Adrenal gland (tissue), 9 donors: ENCODE measurements at regions not wholly inside any gene's neighbourhood (a gene's known extent, or its start where the extent isn't known, plus 50 kb on each side); places are given as distances from the start of the nearest gene placed in this dataset.

Experiments
- DNase-seq, 7 donors: peaks; one replicate each; pipeline ENCODE4 v3.0.0-alpha.2; 2019 to 2020
- H3K27ac ChIP-seq, 5 donors: fragments of 200-600 bp; sonication (generic) in 4 of 5; 1 replicate in 3 of 5; 2 replicates in 2 of 5; pipeline versions ENCODE4 v1.5.1 to v1.8.0; 2016 to 2020; ENCODE audit warnings: mild to moderate bottlenecking in 1 of 5
- H3K27me3 ChIP-seq: fragments of 200-600 bp; 2 replicates; pipeline ENCODE4 v1.8.0; 2021
- H3K36me3 ChIP-seq, 2 donors: fragments of 200-600 bp; replicated peaks in 1 of 2; 1 replicate in 1 of 2; 2 replicates in 1 of 2; pipeline versions ENCODE4 v1.5.1 to v1.8.0; 2018 to 2022
- H3K4me1 ChIP-seq, 2 donors: fragments of 200-600 bp; replicated peaks in 1 of 2; 1 replicate in 1 of 2; 2 replicates in 1 of 2; pipeline versions ENCODE4 v1.5.1 to v1.8.0; 2018 to 2021
- H3K4me3 ChIP-seq, 4 donors: fragments of 200-600 bp; sonication (generic) in 3 of 4; one replicate each; pipeline ENCODE4 v1.5.1; 2016 to 2018
- H3K9me3 ChIP-seq, 3 donors: fragments of 200-600 bp; sonication (generic) in 1 of 3; replicated peaks in 1 of 3; 1 replicate in 2 of 3; 2 replicates in 1 of 3; pipeline versions ENCODE4 v1.5.1 to v1.8.0; 2016 to 2021
- CTCF ChIP-seq, 6 experiments: fragments of 450-650 bp in 4 of 6; fragments of 200-600 bp in 2 of 6; sonication (generic) in 1 of 6; IDR thresholded peaks; 1 replicate in 5 of 6; 2 replicates in 1 of 6; pipeline versions ENCODE4 v1.5.1 to v1.8.0; 2016 to 2021; ENCODE audit warnings: antibody characterized with exemption in 6 of 6, mild to moderate bottlenecking in 2 of 6, moderate library complexity in 1 of 6
- POLR2A ChIP-seq, 2 donors: fragments of 450-650 bp; IDR thresholded peaks; one replicate each; pipeline ENCODE4 v1.6.1; 2017; ENCODE audit warnings: antibody characterized with exemption in 2 of 2, mild to moderate bottlenecking in 2 of 2, moderate library complexity in 1 of 2
- WGBS, 4 donors: extraction: QIAGEN DNeasy Blood & Tissue Kit in 2 of 4; methylation state at CpG; one replicate each; pipeline versions ENCODE4 v1.1.5 to v1.1.7; 2013 to 2017; 5-methylcytosine and 5-hydroxymethylcytosine counted together
- intact Hi-C, 2 donors: fragments of 100-400 bp; cut with DNase I; formaldehyde crosslinking; loops; one replicate each; pipeline versions ENCODE4 v1.14.1 to v1.15.0; 2022 to 2023
- donor health status: healthy with polysubstance abuse.
- donor health status: Bipolar disorder and iron deficiency.
- donor health status: DM: yes; HTN: yes; CAD: no.
- donor health status: DM: no; HTN: no; CAD: no.
- donor health status: DM: no; HTN: no; CAD: no.

- Histone ChIP-seq H3K4me3 (no peak overlapping the region), H3K27ac (no peak overlapping the region), H3K4me1 (no peaks in the 10 kb centered on the region), H3K36me3 (no peaks in the 10 kb centered on the region), H3K9me3 (no peaks in the 10 kb centered on the region), H3K27me3 (no peaks in the 10 kb centered on the region)
- intact Hi-C loops, result no loop called here
- TF ChIP-seq CTCF (IDR thresholded peaks at IDR 0.05) (no peak), POLR2A (IDR thresholded peaks at IDR 0.05) (no peak)
- 67 to 74% (median 71%) methylated on average over 11 of the region's 11 CpGs for WGBS, 4 donors
- no peak for DNase-seq
Observed at GRCh38 chr2:199589306-199589705, 131.6 kb upstream of the SATB2 start.

- intact Hi-C loops, result no loop called here
- H3K4me3 ChIP-seq, result no peak overlapping the region
- H3K36me3 ChIP-seq, result no peaks in the 10 kb centered on the region
- DNase-seq, result no peak
- no peak overlapping the region for H3K27ac ChIP-seq
- H3K27me3 ChIP-seq, result no peaks in the 10 kb centered on the region
- no peaks in the 10 kb centered on the region for H3K9me3 ChIP-seq
- TF ChIP-seq CTCF (IDR thresholded peaks at IDR 0.05) (no peak), POLR2A (IDR thresholded peaks at IDR 0.05) (no peak)
- 75 to 87% (median 81%) methylated on average over 3 of the region's 3 CpGs for WGBS, 4 donors
- H3K4me1 ChIP-seq, result no peaks in the 10 kb centered on the region
Observed at GRCh38 chr2:199588054-199588453, 130.3 kb upstream of the SATB2 start.

- no peaks in the 10 kb centered on the region for H3K27me3 ChIP-seq
- intact Hi-C loops, result no loop called here
- H3K4me3 ChIP-seq, result no peak overlapping the region
- no peaks in the 10 kb centered on the region for H3K9me3 ChIP-seq
- TF ChIP-seq CTCF (IDR thresholded peaks at IDR 0.05), result no peak
- WGBS, 4 donors, result 69 to 90% (median 82%) methylated on average over 2 of the region's 2 CpGs
- no peak overlapping the region for H3K27ac ChIP-seq
- DNase-seq, result no peak
- no peaks in the 10 kb centered on the region for H3K36me3 ChIP-seq
- H3K4me1 ChIP-seq, result peaks cover 0 to 2% of the 10 kb centered on the region in 2 donors
Observed at GRCh38 chr2:199586646-199587045, 128.9 kb upstream of the SATB2 start.

- intact Hi-C loops, result no loop called here
- Histone ChIP-seq H3K9me3 (no peaks in the 10 kb centered on the region), H3K4me1 (peaks cover 0 to 8% of the 10 kb centered on the region in 2 donors), H3K27me3 (no peaks in the 10 kb centered on the region), H3K27ac (no peak overlapping the region), H3K4me3 (no peak overlapping the region), H3K36me3 (no peaks in the 10 kb centered on the region)
- TF ChIP-seq POLR2A (IDR thresholded peaks at IDR 0.05) (no peak), CTCF (IDR thresholded peaks at IDR 0.05) (no peak)
- DNase-seq, result no peak
- WGBS, 4 donors, result 65 to 73% (median 69%) methylated on average over 3 of the region's 3 CpGs
Observed at GRCh38 chr2:199583676-199584075, 125.9 kb upstream of the SATB2 start.
